ENCODE measurements at regions not wholly inside any gene's neighbourhood (a gene's known extent, or its start where the extent isn't known, plus 50 kb on each side); places are given as distances from the start of the nearest gene placed in this dataset.

- Histone ChIP-seq H3K4me3 (no peak overlapping the region), H3K36me3 (no peaks in the 10 kb centered on the region), H3K27me3 (no peaks in the 10 kb centered on the region), H3K4me1 (no peaks in the 10 kb centered on the region), H3K9me3 (no peaks in the 10 kb centered on the region), H3K27ac (no peak overlapping the region)
- DNase-seq: no peak
- TF ChIP-seq, protein P1, sequence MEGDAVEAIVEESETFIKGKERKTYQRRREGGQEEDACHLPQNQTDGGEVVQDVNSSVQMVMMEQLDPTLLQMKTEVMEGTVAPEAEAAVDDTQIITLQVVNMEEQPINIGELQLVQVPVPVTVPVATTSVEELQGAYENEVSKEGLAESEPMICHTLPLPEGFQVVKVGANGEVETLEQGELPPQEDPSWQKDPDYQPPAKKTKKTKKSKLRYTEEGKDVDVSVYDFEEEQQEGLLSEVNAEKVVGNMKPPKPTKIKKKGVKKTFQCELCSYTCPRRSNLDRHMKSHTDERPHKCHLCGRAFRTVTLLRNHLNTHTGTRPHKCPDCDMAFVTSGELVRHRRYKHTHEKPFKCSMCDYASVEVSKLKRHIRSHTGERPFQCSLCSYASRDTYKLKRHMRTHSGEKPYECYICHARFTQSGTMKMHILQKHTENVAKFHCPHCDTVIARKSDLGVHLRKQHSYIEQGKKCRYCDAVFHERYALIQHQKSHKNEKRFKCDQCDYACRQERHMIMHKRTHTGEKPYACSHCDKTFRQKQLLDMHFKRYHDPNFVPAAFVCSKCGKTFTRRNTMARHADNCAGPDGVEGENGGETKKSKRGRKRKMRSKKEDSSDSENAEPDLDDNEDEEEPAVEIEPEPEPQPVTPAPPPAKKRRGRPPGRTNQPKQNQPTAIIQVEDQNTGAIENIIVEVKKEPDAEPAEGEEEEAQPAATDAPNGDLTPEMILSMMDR (IDR thresholded peaks at IDR 0.05): no peak
- no peak for TF ChIP-seq POLR2A (IDR thresholded peaks at IDR 0.05)
- intact Hi-C loops (cut with DNase I): no loop called here
- ATAC-seq: no peak
- WGBS, 4 donors: 96 to 100% (median 97%) methylated on average over 1 of the region's 1 CpG
Measured at GRCh38 chr2:187996630-187997029, 295.0 kb upstream of the GULP1 start.

DNA sequence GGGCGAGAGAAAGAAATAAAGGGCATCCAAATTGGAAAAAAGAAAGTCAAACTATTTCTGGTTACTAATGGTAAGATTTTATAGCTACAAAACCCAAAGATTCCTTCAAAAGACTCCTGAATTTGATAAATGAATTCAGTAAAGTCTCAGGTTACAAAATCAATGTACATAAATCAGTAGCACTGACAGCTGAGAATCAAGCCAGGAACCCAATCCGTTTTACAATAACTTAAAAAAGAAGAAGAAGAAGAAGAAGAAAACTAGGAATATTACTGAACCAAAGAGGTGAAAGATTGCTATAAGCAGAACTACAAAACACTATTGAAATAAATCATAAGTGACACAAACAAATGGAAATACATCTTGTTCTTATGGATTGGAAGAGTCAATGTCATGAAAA, 291.5 kb upstream of the GULP1 start:
- intact Hi-C loops (cut with DNase I): no loop called here
- WGBS, 4 donors: 40 to 44% (median 42%) methylated on average over 2 of the region's 2 CpGs
- no peak for DNase-seq

GRCh38 chr2:188003800-188004199, 287.9 kb upstream of the GULP1 start:
- no peaks in the 10 kb centered on the region for H3K9me3 ChIP-seq
- no peaks in the 10 kb centered on the region for H3K36me3 ChIP-seq
- WGBS, 4 donors: 44 to 65% (median 50%) methylated on average over 2 of the region's 2 CpGs
- H3K4me3 ChIP-seq: no peak overlapping the region
- DNase-seq (no peak), ATAC-seq (no peak)
- TF ChIP-seq, protein P1 (IDR thresholded peaks at IDR 0.05): no peak
- no peak for TF ChIP-seq POLR2A (IDR thresholded peaks at IDR 0.05)
- H3K27ac ChIP-seq: no peak overlapping the region
- no peaks in the 10 kb centered on the region for H3K27me3 ChIP-seq
- intact Hi-C loops (cut with DNase I): no loop called here
- no peaks in the 10 kb centered on the region for H3K4me1 ChIP-seq

More for the DNA sequence above, 291.5 kb upstream of the GULP1 start:
- Histone ChIP-seq H3K36me3 (no peaks in the 10 kb centered on the region), H3K4me3 (no peak overlapping the region), H3K27ac (no peak overlapping the region), H3K4me1 (no peaks in the 10 kb centered on the region), H3K9me3 (no peaks in the 10 kb centered on the region), H3K27me3 (no peaks in the 10 kb centered on the region)
- ATAC-seq: no peak
- no peak for TF ChIP-seq POLR2A (IDR thresholded peaks at IDR 0.05)
- TF ChIP-seq, protein P1 (IDR thresholded peaks at IDR 0.05): no peak

GRCh38 chr2:188013767-188014166, 277.9 kb upstream of the GULP1 start:
- Histone ChIP-seq H3K27ac (no peak overlapping the region), H3K36me3 (no peaks in the 10 kb centered on the region), H3K4me1 (no peaks in the 10 kb centered on the region), H3K4me3 (no peak overlapping the region), H3K27me3 (no peaks in the 10 kb centered on the region), H3K9me3 (no peaks in the 10 kb centered on the region)
- DNase-seq (no peak), ATAC-seq (no peak)
- no peak for TF ChIP-seq POLR2A (IDR thresholded peaks at IDR 0.05)
- intact Hi-C loops (cut with DNase I): no loop called here

DNA sequence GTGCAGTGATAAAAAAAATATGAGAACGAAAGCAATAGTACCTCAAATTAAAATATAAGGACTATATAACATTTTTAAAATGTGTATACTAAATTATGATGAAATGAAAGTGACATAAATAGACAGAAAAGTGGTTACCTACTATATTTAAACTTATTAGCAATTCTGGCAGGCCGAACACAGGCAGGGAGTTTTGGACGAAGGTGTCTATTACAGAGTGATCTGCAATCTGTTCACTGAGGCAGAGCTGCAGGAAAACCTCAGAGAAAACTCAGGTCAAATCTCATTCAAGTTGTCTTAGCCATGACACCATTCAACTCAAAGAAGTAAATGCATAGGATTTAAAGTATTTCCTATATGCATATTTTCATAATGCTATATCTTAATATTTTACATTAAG, 274.8 kb upstream of the GULP1 start:
- TF ChIP-seq, protein P1 (IDR thresholded peaks at IDR 0.05): no peak
- no peak for TF ChIP-seq POLR2A (IDR thresholded peaks at IDR 0.05)
- no peaks in the 10 kb centered on the region for H3K36me3 ChIP-seq
- H3K27ac ChIP-seq: no peak overlapping the region
- no peak for ATAC-seq
- 55 to 73% (median 70%) methylated on average over 3 of the region's 3 CpGs for WGBS, 4 donors
- H3K4me3 ChIP-seq: no peak overlapping the region
- peaks cover 0 to 4% (median 0%) of the 10 kb centered on the region in 12 donors for H3K9me3 ChIP-seq
- intact Hi-C loops (cut with DNase I): no loop called here
- DNase-seq: no peak
- no peaks in the 10 kb centered on the region for H3K4me1 ChIP-seq
- no peaks in the 10 kb centered on the region for H3K27me3 ChIP-seq

Measured in heart left ventricle (tissue), 16 donors.